Sigmoid colon (tissue), 6 donors: ENCODE measurements at regions not wholly inside any gene's neighbourhood (a gene's known extent, or its start where the extent isn't known, plus 50 kb on each side); places are given as distances from the start of the nearest gene placed in this dataset.

Source experiments
- DNase-seq: peaks from one replicate; pipeline ENCODE4 v3.0.0-alpha.2; 2019
- H3K27ac ChIP-seq, 4 donors: fragments of 200-600 bp; sonication (generic); one replicate each; pipeline ENCODE4 v1.5.1; 2016 to 2019; ENCODE audit warnings: mild to moderate bottlenecking in 1 of 4
- H3K27me3 ChIP-seq, 3 donors: fragments of 200-600 bp; sonication (generic); one replicate each; pipeline ENCODE4 v1.5.1; 2019; ENCODE audit warnings: mild to moderate bottlenecking in 1 of 3
- H3K36me3 ChIP-seq, 4 donors: fragments of 200-600 bp; sonication (generic); one replicate each; pipeline ENCODE4 v1.5.1; 2016 to 2019
- H3K4me1 ChIP-seq, 4 donors: fragments of 200-600 bp; sonication (generic); one replicate each; pipeline ENCODE4 v1.5.1; 2017 to 2019
- H3K4me3 ChIP-seq, 4 donors: fragments of 200-600 bp; sonication (generic); one replicate each; pipeline ENCODE4 v1.5.1; 2017 to 2019; ENCODE audit warnings: mild to moderate bottlenecking in 2 of 4, moderate library complexity in 1 of 4
- H3K9me3 ChIP-seq, 4 donors: fragments of 200-600 bp in 3 of 4; sonication (generic) in 3 of 4; one replicate each; pipeline versions ENCODE4 v1.5.1 to v1.6.1; 2013 to 2019
- EP300 ChIP-seq, 4 donors: sonication (generic); formaldehyde crosslinking; IDR thresholded peaks; one replicate each; pipeline ENCODE4 v1.6.1; 2017; ENCODE audit warnings: antibody characterized with exemption in 4 of 4
- POLR2A ChIP-seq, 2 donors: fragments of 450-650 bp; IDR thresholded peaks; one replicate each; pipeline ENCODE4 v1.6.1; 2016; ENCODE audit warnings: antibody characterized with exemption in 2 of 2, mild to moderate bottlenecking in 2 of 2, moderate library complexity in 2 of 2
- POLR2AphosphoS5 ChIP-seq, 4 donors: sonication (generic); formaldehyde crosslinking; IDR thresholded peaks; one replicate each; pipeline ENCODE4 v1.6.1; 2017; ENCODE audit warnings: antibody characterized with exemption in 4 of 4
- WGBS, 2 donors: extraction: QIAGEN DNeasy Blood & Tissue Kit; methylation state at CpG; one replicate each; pipeline ENCODE4 v1.1.7; 2013; 5-methylcytosine and 5-hydroxymethylcytosine counted together
- intact Hi-C: fragments of 100-400 bp; cut with DNase I; formaldehyde crosslinking; loops from one replicate; pipeline ENCODE4 v1.15.1; 2023
- TF ChIP-seq, protein P1 (sequence below), 4 experiments: fragments of 450-650 bp in 3 of 4; fragments of 200-600 bp in 1 of 4; IDR thresholded peaks; one replicate each; pipeline ENCODE4 v1.5.1; 2016 to 2019; ENCODE audit warnings: antibody characterized with exemption in 4 of 4, mild to moderate bottlenecking in 3 of 4, moderate library complexity in 2 of 4
- donor health status: healthy with polysubstance abuse.
- donor health status: healthy.

DNA sequence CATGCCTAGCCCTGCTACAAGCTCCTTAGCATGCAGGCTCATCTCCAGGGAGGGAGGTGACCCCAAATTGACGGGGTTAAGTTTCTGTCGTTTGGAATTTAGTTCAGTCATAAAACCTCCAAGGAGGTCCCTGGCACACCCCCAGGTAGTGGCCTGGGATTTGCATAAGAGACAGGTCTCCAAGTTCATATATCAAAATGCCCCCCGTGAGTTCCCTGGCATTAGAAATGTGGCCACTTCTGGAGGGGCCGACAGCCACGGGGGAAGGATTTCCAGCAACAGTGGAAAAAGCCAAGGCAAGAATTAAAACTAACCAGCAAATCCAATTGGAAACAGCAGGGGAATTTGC is 228.8 kb downstream of the BCL11B start:
- H3K36me3 ChIP-seq = no peaks in the 10 kb centered on the region
- 72 to 81% methylated on average over 5 of the region's 5 CpGs for WGBS, 2 donors

DNA sequence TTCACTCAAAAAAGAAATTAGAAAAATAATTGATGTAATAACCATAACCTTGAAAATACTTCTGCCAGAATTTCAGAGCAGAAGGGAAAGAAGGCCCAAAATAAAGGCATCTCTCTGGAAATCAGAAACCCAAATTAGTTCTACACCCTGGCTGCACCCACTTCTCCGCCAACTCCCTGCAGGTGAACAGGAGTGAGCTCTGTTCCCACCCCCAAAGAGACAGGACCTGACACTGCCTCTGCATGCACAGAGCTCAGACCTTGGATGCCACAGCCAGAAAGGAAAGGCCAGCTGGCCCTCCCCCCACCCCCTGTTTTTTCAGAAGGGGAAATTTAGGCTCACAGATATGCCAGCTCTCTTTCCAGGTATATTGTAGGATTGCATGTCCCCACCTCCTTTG is 228.2 kb downstream of the BCL11B start:
- 91 to 94% methylated on average over 1 of the region's 1 CpG for WGBS, 2 donors
- DNase-seq = no peak

More for the DNA sequence above, 228.8 kb downstream of the BCL11B start:
- no peak for DNase-seq
- TF ChIP-seq POLR2AphosphoS5 (IDR thresholded peaks at IDR 0.05) (no peak), EP300 (IDR thresholded peaks at IDR 0.05) (no peak), POLR2A (IDR thresholded peaks at IDR 0.05) (no peak)
- TF ChIP-seq, protein P1, sequence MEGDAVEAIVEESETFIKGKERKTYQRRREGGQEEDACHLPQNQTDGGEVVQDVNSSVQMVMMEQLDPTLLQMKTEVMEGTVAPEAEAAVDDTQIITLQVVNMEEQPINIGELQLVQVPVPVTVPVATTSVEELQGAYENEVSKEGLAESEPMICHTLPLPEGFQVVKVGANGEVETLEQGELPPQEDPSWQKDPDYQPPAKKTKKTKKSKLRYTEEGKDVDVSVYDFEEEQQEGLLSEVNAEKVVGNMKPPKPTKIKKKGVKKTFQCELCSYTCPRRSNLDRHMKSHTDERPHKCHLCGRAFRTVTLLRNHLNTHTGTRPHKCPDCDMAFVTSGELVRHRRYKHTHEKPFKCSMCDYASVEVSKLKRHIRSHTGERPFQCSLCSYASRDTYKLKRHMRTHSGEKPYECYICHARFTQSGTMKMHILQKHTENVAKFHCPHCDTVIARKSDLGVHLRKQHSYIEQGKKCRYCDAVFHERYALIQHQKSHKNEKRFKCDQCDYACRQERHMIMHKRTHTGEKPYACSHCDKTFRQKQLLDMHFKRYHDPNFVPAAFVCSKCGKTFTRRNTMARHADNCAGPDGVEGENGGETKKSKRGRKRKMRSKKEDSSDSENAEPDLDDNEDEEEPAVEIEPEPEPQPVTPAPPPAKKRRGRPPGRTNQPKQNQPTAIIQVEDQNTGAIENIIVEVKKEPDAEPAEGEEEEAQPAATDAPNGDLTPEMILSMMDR (IDR thresholded peaks at IDR 0.05) = no peak
- Histone ChIP-seq H3K27me3 (no peaks in the 10 kb centered on the region), H3K27ac (no peak overlapping the region), H3K4me3 (no peak overlapping the region), H3K9me3 (no peaks in the 10 kb centered on the region), H3K4me1 (no peaks in the 10 kb centered on the region)
- intact Hi-C loops = no loop called here

DNA sequence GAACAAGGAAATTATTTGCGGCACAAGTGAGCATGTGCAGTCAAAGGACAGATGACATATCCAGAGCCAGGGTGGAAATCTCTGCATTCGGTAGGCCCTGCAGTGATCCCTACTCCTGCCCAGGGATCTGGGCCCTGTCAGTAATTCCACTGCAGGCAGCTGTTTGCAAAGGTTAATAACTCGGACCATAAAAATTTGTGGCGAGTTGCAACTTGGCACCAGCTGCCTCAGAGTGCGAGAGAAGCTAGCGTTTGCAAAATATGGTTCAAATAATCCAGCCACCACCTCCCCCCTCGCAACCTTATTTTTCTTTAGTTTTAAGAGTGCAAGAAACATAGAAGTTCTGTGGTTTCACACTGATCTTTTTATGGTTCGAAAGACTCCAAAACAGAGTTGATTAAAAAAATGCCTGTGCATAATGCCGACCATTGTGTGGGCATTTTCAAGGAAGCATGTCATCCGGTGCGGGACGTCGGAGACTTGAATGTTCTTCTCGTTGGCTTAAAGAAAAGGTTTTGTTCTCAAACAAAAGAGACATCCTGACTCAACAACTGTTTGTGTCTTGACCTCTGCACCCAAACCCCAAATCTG is 224.5 kb downstream of the BCL11B start:
- intact Hi-C loops = no loop called here
- DNase-seq = no peak
- Histone ChIP-seq H3K4me3 (no peak overlapping the region), H3K27ac (no peak overlapping the region), H3K36me3 (no peaks in the 10 kb centered on the region), H3K27me3 (no peaks in the 10 kb centered on the region), H3K4me1 (no peaks in the 10 kb centered on the region), H3K9me3 (peaks cover 0 to 3% (median 0%) of the 10 kb centered on the region in 4 donors)
- TF ChIP-seq EP300 (IDR thresholded peaks at IDR 0.05) = no peak
- TF ChIP-seq, protein P1 (IDR thresholded peaks at IDR 0.05) = no peak
- no peak for TF ChIP-seq POLR2A (IDR thresholded peaks at IDR 0.05)
- no peak for TF ChIP-seq POLR2AphosphoS5 (IDR thresholded peaks at IDR 0.05)
- 44 to 74% methylated on average over 14 of the region's 14 CpGs for WGBS, 2 donors

More for the DNA sequence above, 228.2 kb downstream of the BCL11B start:
- TF ChIP-seq POLR2AphosphoS5 (IDR thresholded peaks at IDR 0.05) (no peak), POLR2A (IDR thresholded peaks at IDR 0.05) (no peak), EP300 (IDR thresholded peaks at IDR 0.05) (no peak)
- TF ChIP-seq, protein P1 (IDR thresholded peaks at IDR 0.05) = no peak
- Histone ChIP-seq H3K4me1 (no peaks in the 10 kb centered on the region), H3K36me3 (no peaks in the 10 kb centered on the region), H3K4me3 (no peak overlapping the region), H3K9me3 (no peaks in the 10 kb centered on the region), H3K27ac (no peak overlapping the region), H3K27me3 (no peaks in the 10 kb centered on the region)
- intact Hi-C loops = no loop called here

DNA sequence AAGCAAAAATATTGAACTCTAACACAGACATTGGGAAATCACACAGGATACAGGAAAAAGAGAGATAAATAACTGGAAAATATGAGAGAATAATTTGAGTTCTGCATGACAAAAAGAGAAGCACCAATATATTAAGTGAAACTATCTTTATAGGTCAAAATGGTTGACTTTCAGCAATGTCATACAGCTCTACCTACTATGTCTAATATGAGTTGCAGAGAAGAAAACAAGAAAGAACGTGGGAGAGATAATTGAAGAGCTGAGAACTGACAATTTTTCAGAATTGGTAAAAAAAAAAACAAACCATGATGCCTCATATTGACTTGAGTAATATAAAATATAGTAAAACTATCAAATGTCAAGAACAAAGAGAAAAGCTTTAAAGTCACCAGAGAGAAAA is 221.7 kb downstream of the BCL11B start:
- H3K9me3 ChIP-seq = peaks cover 0 to 5% (median 1%) of the 10 kb centered on the region in 4 donors
- no peaks in the 10 kb centered on the region for H3K4me1 ChIP-seq
- no peak for DNase-seq
- no peak overlapping the region for H3K27ac ChIP-seq
- WGBS, 2 donors = 71 to 77% methylated on average over 1 of the region's 1 CpG
- intact Hi-C loops = no loop called here
- H3K27me3 ChIP-seq = no peaks in the 10 kb centered on the region
- no peaks in the 10 kb centered on the region for H3K36me3 ChIP-seq
- no peak overlapping the region for H3K4me3 ChIP-seq
- no peak for TF ChIP-seq POLR2AphosphoS5 (IDR thresholded peaks at IDR 0.05)
- no peak for TF ChIP-seq EP300 (IDR thresholded peaks at IDR 0.05)
- TF ChIP-seq, protein P1 (IDR thresholded peaks at IDR 0.05) = no peak
- no peak for TF ChIP-seq POLR2A (IDR thresholded peaks at IDR 0.05)

DNA sequence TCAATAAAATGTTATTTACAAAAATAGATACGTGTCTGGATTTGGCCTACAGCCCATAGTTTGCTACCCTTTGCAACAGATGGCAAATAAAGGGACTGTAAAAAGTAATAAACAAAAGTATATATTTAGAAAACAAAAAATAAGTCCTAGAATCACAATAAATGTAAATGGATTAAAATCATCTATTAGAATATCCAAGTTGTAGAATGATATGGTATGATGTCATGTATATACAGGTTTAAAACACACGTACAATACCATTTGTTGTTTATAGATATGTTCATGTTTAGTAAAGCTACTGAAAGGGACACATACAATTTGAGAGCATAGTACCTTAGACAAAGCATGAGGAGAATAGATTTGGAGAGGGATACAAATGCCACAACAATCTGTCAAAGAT is 219.5 kb downstream of the BCL11B start:
- no peak overlapping the region for H3K27ac ChIP-seq
- no peaks in the 10 kb centered on the region for H3K4me1 ChIP-seq
- no peaks in the 10 kb centered on the region for H3K36me3 ChIP-seq
- intact Hi-C loops = no loop called here
- DNase-seq = no peak
- H3K4me3 ChIP-seq = no peak overlapping the region
- TF ChIP-seq, protein P1 (IDR thresholded peaks at IDR 0.05) = no peak
- no peak for TF ChIP-seq POLR2A (IDR thresholded peaks at IDR 0.05)
- no peak for TF ChIP-seq POLR2AphosphoS5 (IDR thresholded peaks at IDR 0.05)
- TF ChIP-seq EP300 (IDR thresholded peaks at IDR 0.05) = no peak
- WGBS, 2 donors = 61 to 83% methylated on average over 2 of the region's 2 CpGs
- H3K27me3 ChIP-seq = no peaks in the 10 kb centered on the region
- peaks cover 0 to 5% (median 1%) of the 10 kb centered on the region in 4 donors for H3K9me3 ChIP-seq
